IMR-90 (cell line): ENCODE measurements at regions not wholly inside any gene's neighbourhood (a gene's known extent, or its start where the extent isn't known, plus 50 kb on each side); places are given as distances from the start of the nearest gene placed in this dataset.

Experiments
- ATAC-seq: fragments of 200-7000 bp; cut with Tn5 transposase; 2 replicates; pipeline ENCODE4 v1.9.1; 2020; ENCODE audit warnings: low read depth, mild to moderate bottlenecking, moderate library complexity
- BruUV-seq: library from RNA; stranded (reverse); fragments of 400-500 nt; replicated peaks from 2 replicates; lab custom pipeline; 2021; lab: Mats Ljungman, UMichigan
- CTCF ChIA-PET: fragments of 300-600 bp; formaldehyde crosslinking; extraction: SDS; loops from one replicate; lab custom pipeline; 2021; ENCODE audit warnings: antibody characterized with exemption; lab: Yijun Ruan, JAX
- POLR2A ChIA-PET: fragments of 300-600 bp; sonication (Branson Sonifier 250); formaldehyde crosslinking; loops from one replicate; lab custom pipeline; 2022; ENCODE audit warnings: antibody characterized with exemption; ENCODE audit not compliant: unreplicated experiment; lab: Charles Lee
- DNase-seq: peaks from one replicate; pipeline ENCODE4 v3.0.0; 2013
- H2AFZ ChIP-seq: replicated peaks from 2 replicates; pipeline ENCODE3; 2013; ENCODE audit warnings: low read length, mild to moderate bottlenecking; ENCODE audit not compliant: poor library complexity
- H2AK5ac ChIP-seq: 2 replicates; pipeline ENCODE4 v1.6.1; 2013; ENCODE audit warnings: low read depth, low read length, inconsistent platforms
- H2AK9ac ChIP-seq: replicated peaks from 2 replicates; pipeline ENCODE3; 2013; ENCODE audit warnings: mild to moderate bottlenecking, low read depth, low read length, moderate library complexity; ENCODE audit not compliant: poor library complexity
- H2BK120ac ChIP-seq: 2 replicates; pipeline ENCODE4 v1.6.1; 2013; ENCODE audit warnings: low read depth, low read length, inconsistent platforms
- H2BK15ac ChIP-seq: 3 replicates; pipeline ENCODE4 v1.6.1; 2013; ENCODE audit warnings: low read depth, low read length, inconsistent platforms
- H2BK20ac ChIP-seq: 2 replicates; pipeline ENCODE4 v1.6.1; 2013; ENCODE audit warnings: low read depth, mild to moderate bottlenecking, inconsistent platforms, low read length, moderate library complexity
- H2BK5ac ChIP-seq: 2 replicates; pipeline ENCODE4 v1.6.1; 2013; ENCODE audit warnings: mild to moderate bottlenecking, low read depth, low read length, inconsistent platforms; ENCODE audit not compliant: poor library complexity, severe bottlenecking
- H3K14ac ChIP-seq: replicated peaks from 2 replicates; pipeline ENCODE4 v1.6.1; 2013; ENCODE audit warnings: low read depth, low read length, inconsistent platforms
- H3K18ac ChIP-seq: 2 replicates; pipeline ENCODE4 v1.6.1; 2013; ENCODE audit warnings: low read depth, low read length, control low read depth
- H3K23ac ChIP-seq: 2 replicates; pipeline ENCODE4 v1.6.1; 2013; ENCODE audit warnings: low read depth, low read length, inconsistent platforms
- H3K27ac ChIP-seq: 2 replicates; pipeline ENCODE4 v1.5.1; 2013; ENCODE audit warnings: mild to moderate bottlenecking, control low read depth, low read length; ENCODE audit not compliant: insufficient read depth
- H3K27me3 ChIP-seq: 2 replicates; pipeline ENCODE4 v1.6.1; 2013; ENCODE audit warnings: low read length; ENCODE audit not compliant: control insufficient read depth, insufficient read depth
- H3K36me3 ChIP-seq: 2 replicates; pipeline ENCODE4 v1.6.1; 2013; ENCODE audit warnings: low read length, mixed read lengths; ENCODE audit not compliant: control insufficient read depth, insufficient read depth
- H3K4ac ChIP-seq: 2 replicates; pipeline ENCODE4 v1.6.1; 2013; ENCODE audit warnings: low read depth, low read length, inconsistent platforms
- H3K4me1 ChIP-seq: 2 replicates; pipeline ENCODE4 v1.6.1; 2013; ENCODE audit warnings: low read length, mixed read lengths; ENCODE audit not compliant: control insufficient read depth, insufficient read depth
- H3K4me2 ChIP-seq: 2 replicates; pipeline ENCODE4 v1.6.1; 2013; ENCODE audit warnings: low read depth, mild to moderate bottlenecking, control low read depth, low read length, moderate library complexity
- H3K4me3 ChIP-seq: 2 replicates; pipeline ENCODE4 v1.5.1; 2013; ENCODE audit warnings: low read depth, mild to moderate bottlenecking, control low read depth, low read length, moderate library complexity; ENCODE audit not compliant: insufficient read depth
- H3K56ac ChIP-seq: 2 replicates; pipeline ENCODE4 v1.6.1; 2013; ENCODE audit warnings: low read length, inconsistent platforms; ENCODE audit not compliant: insufficient read depth; ENCODE audit errors: extremely low read depth
- H3K79me1 ChIP-seq, 2 experiments: 2 replicates each; pipeline ENCODE4 v1.6.1; 2013; ENCODE audit warnings: low read length in 2 of 2, inconsistent platforms in 1 of 2, low read depth in 1 of 2
- H3K9ac ChIP-seq: 2 replicates; pipeline ENCODE4 v1.6.1; 2013; ENCODE audit warnings: low read depth, low read length, control low read depth
- H3K9me1 ChIP-seq: 2 replicates; pipeline ENCODE4 v1.6.1; 2013; ENCODE audit warnings: low read length, inconsistent platforms; ENCODE audit not compliant: insufficient read depth
- H3K9me3 ChIP-seq: 2 replicates; pipeline ENCODE4 v1.6.1; 2013; ENCODE audit warnings: low read length; ENCODE audit not compliant: control insufficient read depth, insufficient read depth
- H4K20me1 ChIP-seq: 2 replicates; pipeline ENCODE4 v1.6.1; 2013; ENCODE audit warnings: low read length, inconsistent platforms; ENCODE audit not compliant: insufficient read depth
- H4K5ac ChIP-seq: 2 replicates; pipeline ENCODE4 v1.6.1; 2013; ENCODE audit warnings: mild to moderate bottlenecking, low read depth, low read length, control low read depth
- H4K8ac ChIP-seq, 2 experiments: 2 replicates each; pipeline ENCODE4 v1.6.1; 2013; ENCODE audit warnings: low read depth in 2 of 2, low read length in 2 of 2, control low read depth in 1 of 2, inconsistent platforms in 1 of 2
- H4K91ac ChIP-seq: 2 replicates; pipeline ENCODE4 v1.6.1; 2013; ENCODE audit warnings: low read depth, low read length, inconsistent platforms; ENCODE audit not compliant: insufficient read depth
- CEBPB ChIP-seq: IDR thresholded peaks from 2 replicates; pipeline ENCODE4 v1.6.1; 2012; ENCODE audit warnings: low read depth, low read length, improper control_type of control experiment
- CHD1 ChIP-seq: IDR thresholded peaks from 2 replicates; pipeline ENCODE4 v1.6.1; 2012; ENCODE audit warnings: low read depth, low read length, improper control_type of control experiment
- MAZ ChIP-seq: IDR thresholded peaks from 2 replicates; pipeline ENCODE4 v1.6.1; 2012; ENCODE audit warnings: low read depth, mild to moderate bottlenecking, low read length, improper control_type of control experiment, moderate library complexity, borderline replicate concordance
- MXI1 ChIP-seq: IDR thresholded peaks from 2 replicates; pipeline ENCODE4 v1.6.1; 2012; ENCODE audit warnings: low read depth, mild to moderate bottlenecking, low read length, moderate library complexity, borderline replicate concordance
- NFE2L2 ChIP-seq: fragments of 150-350 bp; IDR thresholded peaks from 2 replicates; pipeline ENCODE4 v1.6.1; 2016; ENCODE audit warnings: low read depth, mild to moderate bottlenecking, low read length
- WGBS, 2 experiments: methylation state at CpG; one replicate each; pipeline versions ENCODE4 v1.1.5 to v1.1.7; 2013; ENCODE audit warnings: missing lambda C conversion rate in 2 of 2; ENCODE audit not compliant: insufficient read length in 1 of 2; ENCODE audit errors: extremely low coverage in 2 of 2; 5-methylcytosine and 5-hydroxymethylcytosine counted together
- dilution Hi-C: fragments of 300-500 bp; cut with HindIII; formaldehyde crosslinking; loops from one replicate; pipeline ENCODE4 v1.14.3; 2018; ENCODE audit warnings: low sequenced_read_pairs; ENCODE audit not compliant: unreplicated experiment
- in situ Hi-C: fragments of 300-500 bp; cut with MboI; formaldehyde crosslinking; loops from 3 replicates; pipeline ENCODE4 v1.14.3; 2019; ENCODE audit warnings: low sequenced_read_pairs, inconsistent platforms, mixed read lengths
- intact Hi-C: fragments of 100-400 bp; cut with micrococcal nuclease; formaldehyde crosslinking; loops from 2 replicates; pipeline ENCODE4 v1.10.0; 2022

DNA sequence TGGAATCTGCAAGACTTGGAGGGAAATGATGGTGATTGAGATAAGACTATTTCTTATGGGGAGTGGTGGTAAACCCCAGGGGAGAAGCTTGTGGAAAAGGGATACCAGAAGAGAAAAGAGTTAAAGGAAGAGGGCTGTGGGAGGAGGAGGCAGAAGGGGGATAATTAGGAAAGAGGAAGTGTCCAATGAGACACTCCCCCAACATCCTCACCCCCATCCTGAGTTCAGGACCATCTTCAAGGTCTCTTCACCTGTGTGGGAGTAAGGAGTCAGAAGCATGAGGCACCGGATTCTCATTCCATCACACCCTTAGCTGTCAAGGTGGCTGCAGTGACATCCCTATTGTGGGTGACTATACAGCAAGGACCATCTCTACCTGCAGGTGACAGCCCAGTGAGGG lies 106.6 kb upstream of the POC5 start:
- Histone ChIP-seq H4K8ac (no peak overlapping the region), H2AK5ac (no peak overlapping the region), H4K20me1 (no peaks in the 10 kb centered on the region), H2BK120ac (no peak overlapping the region), H2BK15ac (no peak overlapping the region), H3K27ac (no peak overlapping the region), H3K18ac (no peak overlapping the region), H4K91ac (no peak overlapping the region), H3K23ac (no peak overlapping the region), H3K4ac (no peak overlapping the region), H4K5ac (no peak overlapping the region), H3K14ac (no peak overlapping the region), H3K4me3 (no peak overlapping the region), H3K4me2 (no peak overlapping the region), H3K9ac (no peak overlapping the region), H3K27me3 (no peaks in the 10 kb centered on the region), H3K56ac (no peak overlapping the region), H2AFZ (no peak overlapping the region), H2AK9ac (no peak overlapping the region), H3K36me3 (no peaks in the 10 kb centered on the region), H2BK20ac (no peak overlapping the region), H3K4me1 (no peaks in the 10 kb centered on the region), H3K9me3 (0 out of 2 replicates have a peak, but pooled peaks cover 2% of the 10 kb centered on the region), H3K79me1 (no peaks in the 10 kb centered on the region), H2BK5ac (no peak overlapping the region), H3K9me1 (no peaks in the 10 kb centered on the region)
- intact Hi-C loops: no loop called here
- DNase-seq (no peak), ATAC-seq (no peak)
- TF ChIP-seq MAZ (no peak), CEBPB (no peak), NFE2L2 (no peak), MXI1 (no peak), CHD1 (no peak)
- no TSS peak for BruUV-seq
- dilution Hi-C loops: no loop called here
- POLR2A ChIA-PET: no interaction called here
- in situ Hi-C loops: no loop called here
- no CpG with 5 or more reads among the region's 1 CpG for WGBS, 2 experiments
- CTCF ChIA-PET: no interaction called here
